ENCODE measurements at regions not wholly inside any gene's neighbourhood (a gene's known extent, or its start where the extent isn't known, plus 50 kb on each side); places are given as distances from the start of the nearest gene placed in this dataset.

DNA sequence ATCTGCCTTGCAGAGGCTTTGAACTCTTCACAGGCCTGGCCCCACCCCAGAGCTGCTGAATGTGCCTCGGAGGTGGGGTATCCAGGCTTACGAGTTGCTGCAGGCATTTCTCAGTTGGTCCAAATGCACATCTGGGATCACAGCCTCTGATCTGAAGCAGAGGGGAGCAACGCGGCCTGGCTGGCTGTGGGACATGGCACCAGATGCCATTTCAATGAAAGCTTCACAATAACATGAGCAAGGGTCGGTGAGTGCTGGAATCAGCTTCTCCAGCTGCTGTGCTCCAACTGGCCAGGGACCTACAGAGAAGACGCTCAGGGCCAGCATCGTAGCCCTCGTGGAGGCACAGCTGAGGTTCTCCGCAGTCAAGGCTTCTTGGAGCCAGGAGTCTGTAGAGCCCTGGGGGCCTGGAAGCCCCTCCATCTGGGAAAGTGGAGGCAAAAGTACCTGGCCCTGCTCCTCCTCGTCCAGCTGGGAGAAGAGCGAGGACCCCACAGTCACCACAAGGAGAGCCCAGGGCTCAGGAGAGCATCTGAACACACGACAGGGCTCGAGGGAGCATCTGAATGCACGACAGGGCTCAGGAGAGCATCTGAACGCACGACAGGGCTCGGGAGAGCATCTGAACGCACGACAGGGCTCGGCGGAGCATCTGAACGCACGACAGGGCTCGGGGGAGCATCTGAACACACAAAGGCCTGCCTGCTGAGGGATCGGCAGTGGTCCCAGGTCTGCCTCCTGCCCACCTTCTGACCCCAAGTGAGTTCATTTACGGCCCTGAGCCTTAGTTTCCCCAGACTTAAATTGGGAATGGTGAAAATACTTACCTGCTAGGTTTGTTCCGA is 165.2 kb downstream of the DLL1 start:
- H3K36me3 ChIP-seq (ENCODE audit: insufficient read depth, low read length, poor library complexity, severe bottlenecking): no peaks in the 10 kb centered on the region
- H3K4me3 ChIP-seq (ENCODE audit: low read depth, low read length, poor library complexity, severe bottlenecking): no peak overlapping the region
- CTCF ChIA-PET: no interaction called here
- no peak for DNase-seq (ENCODE audit: low spot score)
- TF ChIP-seq CTCF (conservative IDR thresholded peaks at IDR 0.05; ENCODE audit: low read depth, low read length) (no peak), EZH2 (IDR thresholded peaks at IDR 0.05; ENCODE audit: borderline replicate concordance, low read depth, low read length, poor library complexity, severe bottlenecking) (no peak)
- H3K4me1 ChIP-seq (ENCODE audit: insufficient read depth, low read length, poor library complexity, severe bottlenecking): no peaks in the 10 kb centered on the region
- BruUV-seq (replicated peaks): no TSS peak
- H3K27ac ChIP-seq (ENCODE audit: low read depth, low read length, poor library complexity, severe bottlenecking): no peak overlapping the region
- POLR2A ChIA-PET (ENCODE audit: low non-redundant PET): no interaction called here
- peaks cover 11% of the 10 kb centered on the region for H3K9me3 ChIP-seq (ENCODE audit: low read depth, low read length, poor library complexity, severe bottlenecking)
- peaks cover 5% of the 10 kb centered on the region for H3K27me3 ChIP-seq (replicated peaks; ENCODE audit: insufficient read depth, low read depth, low read length, poor library complexity)
- intact Hi-C loops (cut with micrococcal nuclease; ENCODE audit: unreplicated experiment): no loop called here

DNA sequence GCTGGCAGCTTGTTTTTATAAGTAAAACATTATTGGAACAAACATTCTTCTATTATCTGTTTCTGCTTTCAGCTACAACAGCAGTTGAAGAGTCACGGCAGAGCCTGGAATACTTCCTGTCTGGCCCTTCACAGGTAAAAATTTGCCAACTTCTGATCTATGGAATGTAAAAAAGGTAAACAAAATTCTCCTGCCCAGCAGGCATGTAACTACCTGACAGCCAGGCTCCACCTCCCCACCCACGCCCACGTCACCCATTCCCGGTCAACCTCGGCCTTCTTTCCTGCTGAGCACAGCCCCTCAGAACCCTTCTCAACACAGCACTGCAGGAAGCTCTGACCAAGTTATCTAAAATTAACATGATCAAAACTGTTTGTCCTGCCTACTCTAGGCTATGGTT is 166.0 kb downstream of the DLL1 start:
- no TSS peak for BruUV-seq (replicated peaks)
- TF ChIP-seq CTCF (conservative IDR thresholded peaks at IDR 0.05; ENCODE audit: low read depth, low read length) (no peak), EZH2 (IDR thresholded peaks at IDR 0.05; ENCODE audit: borderline replicate concordance, low read depth, low read length, poor library complexity, severe bottlenecking) (no peak)
- intact Hi-C loops (cut with micrococcal nuclease; ENCODE audit: unreplicated experiment): no loop called here
- Histone ChIP-seq H3K9me3 (ENCODE audit: low read depth, low read length, poor library complexity, severe bottlenecking) (peaks cover 17% of the 10 kb centered on the region), H3K4me3 (ENCODE audit: low read depth, low read length, poor library complexity, severe bottlenecking) (no peak overlapping the region), H3K36me3 (ENCODE audit: insufficient read depth, low read length, poor library complexity, severe bottlenecking) (no peaks in the 10 kb centered on the region), H3K27ac (ENCODE audit: low read depth, low read length, poor library complexity, severe bottlenecking) (no peak overlapping the region), H3K27me3 (replicated peaks; ENCODE audit: insufficient read depth, low read depth, low read length, poor library complexity) (peaks cover 5% of the 10 kb centered on the region), H3K4me1 (ENCODE audit: insufficient read depth, low read length, poor library complexity, severe bottlenecking) (no peaks in the 10 kb centered on the region)
- DNase-seq (ENCODE audit: low spot score): no peak
- ChIA-PET POLR2A (ENCODE audit: low non-redundant PET) (no interaction called here), CTCF (no interaction called here)

DNA sequence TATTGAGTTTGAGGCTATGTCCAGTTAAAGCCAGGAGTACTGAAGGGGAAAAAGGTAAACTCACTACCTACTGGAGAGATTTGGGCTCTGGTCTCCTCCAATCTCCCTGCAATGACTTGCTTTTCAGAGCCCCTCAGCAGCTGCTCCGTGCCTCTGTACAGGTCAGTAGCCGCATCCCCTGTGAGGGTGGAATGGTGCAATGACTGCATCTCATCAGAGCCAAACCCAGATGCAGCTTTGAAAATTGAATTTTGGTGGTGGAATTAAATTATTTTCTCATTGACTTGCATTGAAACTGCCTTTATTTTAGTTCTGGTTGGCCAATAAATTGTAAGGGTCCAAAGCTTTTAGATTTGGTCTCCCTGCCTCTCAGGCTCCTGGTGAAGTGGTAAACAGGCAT is 166.7 kb downstream of the DLL1 start:
- BruUV-seq (replicated peaks): no TSS peak
- POLR2A ChIA-PET (ENCODE audit: low non-redundant PET): no interaction called here
- H3K27ac ChIP-seq (ENCODE audit: low read depth, low read length, poor library complexity, severe bottlenecking): no peak overlapping the region
- intact Hi-C loops (cut with micrococcal nuclease; ENCODE audit: unreplicated experiment): no loop called here
- peaks cover 5% of the 10 kb centered on the region for H3K27me3 ChIP-seq (replicated peaks; ENCODE audit: insufficient read depth, low read depth, low read length, poor library complexity)
- TF ChIP-seq EZH2 (IDR thresholded peaks at IDR 0.05; ENCODE audit: borderline replicate concordance, low read depth, low read length, poor library complexity, severe bottlenecking): no peak
- TF ChIP-seq CTCF (conservative IDR thresholded peaks at IDR 0.05; ENCODE audit: low read depth, low read length): no peak
- no peaks in the 10 kb centered on the region for H3K36me3 ChIP-seq (ENCODE audit: insufficient read depth, low read length, poor library complexity, severe bottlenecking)
- H3K9me3 ChIP-seq (ENCODE audit: low read depth, low read length, poor library complexity, severe bottlenecking): peaks cover 22% of the 10 kb centered on the region
- CTCF ChIA-PET: no interaction called here
- no peaks in the 10 kb centered on the region for H3K4me1 ChIP-seq (ENCODE audit: insufficient read depth, low read length, poor library complexity, severe bottlenecking)
- DNase-seq (ENCODE audit: low spot score): no peak
- H3K4me3 ChIP-seq (ENCODE audit: low read depth, low read length, poor library complexity, severe bottlenecking): no peak overlapping the region
